H54 (cell line): ENCODE measurements at regions not wholly inside any gene's neighbourhood (a gene's known extent, or its start where the extent isn't known, plus 50 kb on each side); places are given as distances from the start of the nearest gene placed in this dataset.
"Not testable (repeated sequence)": the region's sequence is repeated elsewhere in the genome, so short reads cannot be mapped to it uniquely, and the experiment has no call there.

ENCODE experiments used
- DNase-seq: peaks from one replicate; pipeline ENCODE4 v3.0.0; 2011; ENCODE audit warnings: low spot score, mixed read lengths; ENCODE audit not compliant: insufficient read length
- FAIRE-seq: peaks from 3 replicates; lab custom pipeline; 2011; peaks lifted over from hg19 to GRCh38; lab: Jason Lieb, UNC
- POLR2A ChIP-seq: IDR thresholded peaks from 2 replicates; pipeline ENCODE4 v1.6.1; 2011; ENCODE audit warnings: low read depth, mild to moderate bottlenecking, low read length

DNA sequence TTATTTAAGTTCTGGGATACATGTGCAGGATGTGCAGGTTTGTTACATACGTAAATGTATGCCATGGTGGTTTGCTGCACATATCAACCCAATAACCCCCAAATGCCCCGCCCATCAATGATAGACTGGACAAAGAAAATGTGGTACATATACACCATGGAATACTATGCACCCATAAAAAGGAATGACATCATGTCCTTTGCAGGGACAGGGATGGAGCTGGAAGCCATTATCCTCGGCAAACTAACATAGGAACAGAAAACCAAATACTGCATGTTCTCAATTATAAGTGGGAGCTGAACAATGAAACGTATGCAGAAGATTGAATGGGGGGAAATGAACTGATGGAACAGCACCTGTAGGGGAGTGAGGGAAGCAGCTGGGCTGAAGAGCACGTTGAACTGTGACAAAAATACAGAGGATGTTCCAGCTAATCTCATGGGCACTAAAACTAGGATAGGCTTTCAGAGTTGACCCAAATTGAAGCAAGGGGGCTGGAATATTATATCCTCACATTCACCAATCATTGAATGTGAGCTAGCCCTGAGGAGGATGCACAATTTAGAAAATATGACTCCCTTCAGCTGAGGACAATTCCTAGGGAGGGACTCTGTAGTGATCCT, 70.5 kb upstream of the OSMR start:
- no peak for FAIRE-seq
- TF ChIP-seq POLR2A: no peak
- DNase-seq: no peak

- FAIRE-seq (no peak), DNase-seq (no peak)
- no peak for TF ChIP-seq POLR2A
These were observed 69.5 kb upstream of the OSMR start for GRCh38 chr5:38776149-38776896.

- FAIRE-seq: no peak
- TF ChIP-seq POLR2A: no peak
- no peak for DNase-seq
These were observed 68.7 kb upstream of the OSMR start for GRCh38 chr5:38777111-38777510.

DNA sequence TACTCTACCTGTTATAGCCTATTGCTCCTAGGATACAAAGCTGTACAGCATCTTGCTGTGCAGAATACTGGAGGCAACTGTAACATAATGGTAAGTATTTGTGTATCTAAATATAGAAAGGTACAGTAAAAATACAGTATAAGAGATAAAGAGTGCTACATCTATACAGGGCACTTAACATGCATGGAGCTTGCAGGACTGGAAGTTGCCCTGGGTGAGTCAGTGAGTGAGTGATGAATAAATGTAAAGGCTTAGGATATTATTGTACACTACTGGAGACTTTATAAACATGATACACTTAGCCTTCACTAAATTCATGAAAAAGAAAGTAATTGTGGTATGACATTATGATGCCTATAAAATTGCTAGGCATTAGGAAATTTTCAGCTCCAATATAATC, 65.5 kb upstream of the OSMR start:
- DNase-seq (no peak), FAIRE-seq (peak; percentile 30)
- no peak for TF ChIP-seq POLR2A

DNA sequence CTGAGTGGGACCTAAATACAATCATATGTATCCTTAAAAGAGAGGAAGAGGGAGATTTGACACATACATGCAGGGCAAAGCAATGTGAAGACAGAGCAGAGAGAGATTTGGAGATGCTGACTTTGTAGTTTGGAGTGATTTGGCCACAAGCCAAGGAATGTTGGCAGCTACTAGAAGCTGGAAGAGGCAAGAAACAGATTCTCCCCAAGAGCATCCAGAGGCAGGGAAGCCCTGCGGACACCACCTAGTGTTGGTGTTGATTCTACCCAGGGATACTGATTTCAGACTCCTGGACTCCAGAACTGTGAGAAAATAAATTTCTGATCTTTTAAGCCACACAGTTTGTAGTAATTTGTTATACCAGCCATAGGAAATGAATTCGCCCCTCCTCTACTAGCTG, 64.9 kb upstream of the OSMR start:
- TF ChIP-seq POLR2A: no peak
- FAIRE-seq (peak; percentile 87), DNase-seq (no peak)

- TF ChIP-seq POLR2A: no peak
- DNase-seq: no peak
- FAIRE-seq: no peak
These were observed 63.5 kb upstream of the OSMR start for GRCh38 chr5:38782180-38782835.

DNA sequence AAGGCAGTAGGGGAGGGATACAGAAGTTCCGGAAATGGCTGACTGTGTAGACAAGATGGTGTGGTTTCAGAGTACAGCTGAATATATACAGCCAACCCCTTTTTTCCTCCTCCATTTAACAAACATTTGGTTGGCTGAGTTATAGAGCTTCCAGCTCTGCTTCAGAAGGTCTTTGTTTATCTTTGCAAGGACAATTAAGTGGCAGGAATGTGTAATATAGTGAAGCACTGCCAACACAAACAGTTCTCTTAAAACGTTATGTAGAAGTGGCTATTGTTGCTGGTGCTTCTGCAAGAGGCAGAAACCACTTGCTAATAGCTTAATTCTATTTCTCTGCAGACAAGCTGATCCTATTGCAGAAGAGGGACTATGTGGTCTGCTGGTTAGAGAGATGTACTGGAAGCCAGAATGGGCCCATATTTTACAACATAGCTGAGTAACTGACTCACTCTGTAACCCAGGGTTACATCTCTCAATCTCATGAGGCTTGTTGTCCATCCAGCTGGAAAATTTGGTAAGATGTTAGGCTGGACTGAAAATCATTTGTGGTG, 62.7 kb upstream of the OSMR start:
- FAIRE-seq: peak; percentile 98
- peak; percentile 42 for DNase-seq
- no peak for TF ChIP-seq POLR2A

GRCh38 chr5:38789134-38789533, 56.7 kb upstream of the OSMR start:
- TF ChIP-seq POLR2A: no peak
- DNase-seq (no peak), FAIRE-seq (no peak)

GRCh38 chr5:38789777-38790176, 56.0 kb upstream of the OSMR start:
- FAIRE-seq: no peak
- DNase-seq: no peak
- TF ChIP-seq POLR2A: no peak

DNA sequence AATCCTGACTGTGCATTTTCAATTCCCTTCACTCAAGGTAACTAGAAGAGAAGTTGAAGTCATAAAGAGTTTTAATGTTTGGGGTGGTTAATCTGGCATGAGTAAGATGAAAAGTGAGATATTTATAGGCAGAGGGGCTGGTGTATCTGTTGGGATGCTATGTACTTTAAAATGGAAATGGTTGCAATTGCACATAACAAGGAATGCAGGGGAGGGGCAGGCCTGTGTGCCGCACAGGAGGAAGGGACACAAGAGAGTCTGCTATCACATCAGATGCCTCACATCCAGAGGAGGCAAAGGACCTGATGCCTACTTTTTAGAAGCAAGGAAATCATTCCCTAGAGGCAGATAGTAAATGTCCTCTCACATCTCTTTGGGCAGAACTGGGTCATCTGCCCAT, 55.5 kb upstream of the OSMR start:
- FAIRE-seq: no peak
- TF ChIP-seq POLR2A: no peak
- no peak for DNase-seq

- DNase-seq (no peak), FAIRE-seq (no peak)
- no peak for TF ChIP-seq POLR2A
These were observed 54.9 kb upstream of the OSMR start for GRCh38 chr5:38790891-38791290.

- FAIRE-seq (no peak), DNase-seq (no peak)
- TF ChIP-seq POLR2A: no peak
These were observed 52.7 kb upstream of the OSMR start for GRCh38 chr5:38793099-38793498.

- DNase-seq, FAIRE-seq: not testable (repeated sequence)
These were observed 51.8 kb upstream of the OSMR start for GRCh38 chr5:38794037-38794436.

- TF ChIP-seq POLR2A: no peak
- FAIRE-seq (no peak), DNase-seq (no peak)
These were observed 50.8 kb upstream of the OSMR start for GRCh38 chr5:38794986-38795385.
